NCI-H1417 (cell line): ENCODE measurements at regions not wholly inside any gene's neighbourhood (a gene's known extent, or its start where the extent isn't known, plus 50 kb on each side); places are given as distances from the start of the nearest gene placed in this dataset.
A peak's percentile ranks its signal among the peaks of the same experiment; 100 is the strongest.

Experiments
- DNase-seq, 3 experiments: peaks; one replicate each; lab custom pipeline; 2025; lab: John Stamatoyannopoulos, UW

GRCh38 chrX:98605941-98606340 lies 1722.2 kb downstream of the RPA4 start:
- no peak for DNase-seq

GRCh38 chrX:98607739-98608138 lies 1724.0 kb downstream of the RPA4 start:
- peak in 1 of 3 experiments; percentile 30 for DNase-seq

GRCh38 chrX:98627645-98628044 lies 1743.9 kb downstream of the RPA4 start:
- DNase-seq: no peak

- DNase-seq: no peak
Observed at GRCh38 chrX:98637451-98637850, 1753.7 kb downstream of the RPA4 start.

- peak in 1 of 3 experiments; percentile 10 for DNase-seq
Observed at GRCh38 chrX:98646351-98646750, 1762.6 kb downstream of the RPA4 start.

- DNase-seq: peak in 1 of 3 experiments; percentile 27
Observed at GRCh38 chrX:98654565-98654964, 1755.5 kb downstream of the PCDH19 start.
